GM18868 (cell line): ENCODE measurements at regions not wholly inside any gene's neighbourhood (a gene's known extent, or its start where the extent isn't known, plus 50 kb on each side); places are given as distances from the start of the nearest gene placed in this dataset.
"Not testable (repeated sequence)": the region's sequence is repeated elsewhere in the genome, so short reads cannot be mapped to it uniquely, and the experiment has no call there.

ENCODE experiments used
- ATAC-seq: cut with Tn5 transposase; IDR thresholded peaks from one replicate; pipeline ENCODE4 v1.9.1; 2021; ENCODE audit warnings: mild to moderate bottlenecking, moderate library complexity; ENCODE audit not compliant: unreplicated experiment

- no peak for ATAC-seq
Measured at GRCh38 chr12:127957001-127957660, 309.8 kb upstream of the TMEM132C start.

- no peak for ATAC-seq
Measured at GRCh38 chr12:127962303-127962702, 304.7 kb upstream of the TMEM132C start.

GRCh38 chr12:127963933-127964332 is 303.0 kb upstream of the TMEM132C start:
- no peak for ATAC-seq

- no peak for ATAC-seq
Measured at GRCh38 chr12:127964717-127965116, 302.3 kb upstream of the TMEM132C start.

- ATAC-seq = no peak
Measured at GRCh38 chr12:127966331-127966730, 300.6 kb upstream of the TMEM132C start.

- no peak for ATAC-seq
Measured at GRCh38 chr12:127970491-127970890, 296.5 kb upstream of the TMEM132C start.

- ATAC-seq = no peak
Measured at GRCh38 chr12:127980585-127980984, 286.4 kb upstream of the TMEM132C start.

GRCh38 chr12:127981875-127982274 is 285.1 kb upstream of the TMEM132C start:
- ATAC-seq = no peak

GRCh38 chr12:127983213-127983791 is 283.7 kb upstream of the TMEM132C start:
- ATAC-seq = not testable (repeated sequence)

GRCh38 chr12:127984386-127985055 is 282.4 kb upstream of the TMEM132C start:
- ATAC-seq = no peak

- no peak for ATAC-seq
Measured at GRCh38 chr12:127987199-127987901, 279.6 kb upstream of the TMEM132C start.

GRCh38 chr12:127991485-127991884 is 275.5 kb upstream of the TMEM132C start:
- no peak for ATAC-seq

GRCh38 chr12:127998988-127999387 is 268.0 kb upstream of the TMEM132C start:
- no peak for ATAC-seq

GRCh38 chr12:128004383-128004938 is 262.5 kb upstream of the TMEM132C start:
- ATAC-seq = no peak

- no peak for ATAC-seq
Measured at GRCh38 chr12:128007250-128007649, 259.7 kb upstream of the TMEM132C start.

GRCh38 chr12:128008341-128008740 is 258.6 kb upstream of the TMEM132C start:
- ATAC-seq = no peak

GRCh38 chr12:128009108-128009507 is 257.9 kb upstream of the TMEM132C start:
- ATAC-seq = no peak

- ATAC-seq = no peak
Measured at GRCh38 chr12:128012110-128012509, 254.9 kb upstream of the TMEM132C start.

GRCh38 chr12:128015276-128015675 is 251.7 kb upstream of the TMEM132C start:
- ATAC-seq = no peak

- ATAC-seq = no peak
Measured at GRCh38 chr12:128018067-128018466, 248.9 kb upstream of the TMEM132C start.

GRCh38 chr12:128019996-128020544 is 246.9 kb upstream of the TMEM132C start:
- no peak for ATAC-seq
